ENCODE measurements at regions not wholly inside any gene's neighbourhood (a gene's known extent, or its start where the extent isn't known, plus 50 kb on each side); places are given as distances from the start of the nearest gene placed in this dataset.

DNA sequence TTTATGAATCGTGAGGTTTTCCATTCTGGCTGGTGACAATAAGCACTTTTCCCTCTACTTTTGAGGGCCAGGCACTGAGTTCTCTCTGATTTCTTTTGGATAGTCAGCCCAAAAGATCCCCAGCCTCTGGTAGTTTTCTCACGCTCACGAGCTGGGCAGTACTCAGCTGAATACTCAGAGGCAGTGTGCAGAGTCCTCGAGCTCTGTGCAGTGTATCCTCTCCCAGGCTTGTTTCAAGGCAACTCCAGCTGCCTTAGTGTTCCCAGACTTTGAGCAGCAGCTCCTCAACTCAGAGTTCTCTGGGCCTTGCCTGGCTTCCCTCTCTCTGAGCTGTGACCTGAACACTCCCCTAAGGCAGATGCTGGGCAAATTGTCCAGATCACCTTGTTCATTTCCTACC is 59.1 kb upstream of the IQSEC1 start:
- TF ChIP-seq CTCF (IDR thresholded peaks at IDR 0.05) (no peak), POLR2A (IDR thresholded peaks at IDR 0.05) (no peak)

Data from Peyer's patch (tissue), 4 donors.